H1 (cell line): ENCODE measurements at regions not wholly inside any gene's neighbourhood (a gene's known extent, or its start where the extent isn't known, plus 50 kb on each side); places are given as distances from the start of the nearest gene placed in this dataset.

Source experiments
- CTCF ChIA-PET: fragments of 300-600 bp; sonication (Branson Sonifier 250); formaldehyde crosslinking; loops from one replicate; lab custom pipeline; 2021; ENCODE audit not compliant: partially characterized antibody; lab: Charles Lee
- POLR2A ChIA-PET: fragments of 300-600 bp; sonication (Branson Sonifier 250); formaldehyde crosslinking; loops from one replicate; lab custom pipeline; 2021; ENCODE audit warnings: inconsistent platforms; ENCODE audit not compliant: partially characterized antibody; lab: Charles Lee
- DNase-seq, 2 experiments: peaks; one replicate each; pipeline versions ENCODE4 v3.0.0 to v3.0.0-alpha.2; 2010 to 2022; ENCODE audit warnings: low spot score in 2 of 2, low read depth in 1 of 2, mixed read lengths in 1 of 2
- FAIRE-seq: peaks from 2 replicates; lab custom pipeline; 2011; peaks lifted over from hg19 to GRCh38; lab: Jason Lieb, UNC
- H2AFZ ChIP-seq: 2 replicates; pipeline ENCODE4 v1.8.1; 2012; ENCODE audit warnings: low read length, inconsistent platforms
- H2AK5ac ChIP-seq: 2 replicates; pipeline ENCODE4 v1.6.1; 2013; ENCODE audit warnings: low read depth, low read length
- H2BK120ac ChIP-seq: replicated peaks from 2 replicates; pipeline ENCODE3; 2013; ENCODE audit warnings: low read depth, low read length, inconsistent platforms
- H2BK12ac ChIP-seq: 2 replicates; pipeline ENCODE4 v1.6.1; 2013; ENCODE audit warnings: low read depth, low read length
- H2BK15ac ChIP-seq: 2 replicates; pipeline ENCODE4 v1.6.1; 2013; ENCODE audit warnings: low read length
- H2BK20ac ChIP-seq: 2 replicates; pipeline ENCODE4 v1.6.1; 2013; ENCODE audit warnings: low read length
- H2BK5ac ChIP-seq: 2 replicates; pipeline ENCODE4 v1.6.1; 2013; ENCODE audit warnings: low read depth, low read length
- H3K14ac ChIP-seq: 2 replicates; pipeline ENCODE4 v1.6.1; 2013; ENCODE audit warnings: inconsistent platforms; ENCODE audit not compliant: insufficient read length
- H3K18ac ChIP-seq: 2 replicates; pipeline ENCODE4 v1.6.1; 2013; ENCODE audit warnings: low read length; ENCODE audit errors: extremely low read depth
- H3K23ac ChIP-seq: 2 replicates; pipeline ENCODE4 v1.6.1; 2013; ENCODE audit warnings: inconsistent platforms; ENCODE audit not compliant: insufficient read length
- H3K23me2 ChIP-seq: 2 replicates; pipeline ENCODE4 v1.6.1; 2013; ENCODE audit warnings: low read depth, low read length
- H3K27ac ChIP-seq: 2 replicates; pipeline ENCODE4 v1.6.1; 2011; ENCODE audit warnings: low read depth, low read length, inconsistent platforms
- H3K27me3 ChIP-seq, 4 experiments: replicated peaks in 1 of 4; 1 replicate in 1 of 4; 2 replicates in 3 of 4; pipeline versions ENCODE4 v1.6.1 to v1.8.1; 2011 to 2013; ENCODE audit warnings: low read length in 3 of 4, mild to moderate bottlenecking in 3 of 4, inconsistent platforms in 2 of 4, mixed read lengths in 2 of 4, moderate library complexity in 1 of 4; ENCODE audit not compliant: control insufficient read depth in 3 of 4, insufficient read depth in 3 of 4; ENCODE audit errors: extremely low read depth in 1 of 4
- H3K36me3 ChIP-seq, 4 experiments: 2 replicates each; pipeline versions ENCODE4 v1.6.1 to v1.8.1; 2011 to 2013; ENCODE audit warnings: mild to moderate bottlenecking in 4 of 4, low read length in 3 of 4, moderate library complexity in 2 of 4, control low read depth in 1 of 4, inconsistent platforms in 1 of 4; ENCODE audit not compliant: insufficient read depth in 4 of 4, control insufficient read depth in 2 of 4
- H3K4ac ChIP-seq: replicated peaks from 2 replicates; pipeline ENCODE3; 2013; ENCODE audit warnings: low read length, low read depth, mixed read lengths, inconsistent platforms; ENCODE audit not compliant: insufficient read length
- H3K4me1 ChIP-seq, 4 experiments: replicated peaks in 1 of 4; 1 replicate in 1 of 4; 2 replicates in 3 of 4; pipeline versions ENCODE4 v1.6.1 to v1.8.1; 2011 to 2013; ENCODE audit warnings: low read length in 3 of 4, inconsistent platforms in 2 of 4, mixed read lengths in 1 of 4; ENCODE audit not compliant: insufficient read depth in 4 of 4, control insufficient read depth in 3 of 4
- H3K4me2 ChIP-seq, 2 experiments: 2 replicates each; pipeline versions ENCODE4 v1.6.1 to v1.8.1; 2011 to 2013; ENCODE audit warnings: low read depth in 2 of 2, low read length in 2 of 2, control low read depth in 1 of 2, inconsistent platforms in 1 of 2, mild to moderate bottlenecking in 1 of 2; ENCODE audit not compliant: insufficient read depth in 1 of 2
- H3K4me3 ChIP-seq, 4 experiments: fragments of 200-600, 300-600 bp in 1 of 4; sonication (generic), shearing (Covaris generic), sonication (Bioruptor Twin) in 1 of 4; 2 replicates each; pipeline versions ENCODE4 v1.5.1 to v1.8.1; 2011 to 2016; ENCODE audit warnings: low read length in 4 of 4, low read depth in 3 of 4, control low read depth in 2 of 4, inconsistent platforms in 2 of 4, mild to moderate bottlenecking in 2 of 4, mixed read lengths in 1 of 4, moderate library complexity in 1 of 4; ENCODE audit not compliant: insufficient read depth in 2 of 4; ENCODE audit errors: extremely low read depth in 1 of 4
- H3K56ac ChIP-seq: replicated peaks from 2 replicates; pipeline ENCODE3; 2013; ENCODE audit warnings: low read depth, mild to moderate bottlenecking, mixed read lengths, low read length, inconsistent platforms; ENCODE audit not compliant: insufficient read length
- H3K79me1 ChIP-seq: 2 replicates; pipeline ENCODE4 v1.6.1; 2013; ENCODE audit warnings: low read depth, low read length, control low read depth
- H3K79me2 ChIP-seq, 2 experiments: 2 replicates each; pipeline versions ENCODE4 v1.6.1 to v1.8.1; 2012 to 2013; ENCODE audit warnings: low read length in 2 of 2, mild to moderate bottlenecking in 2 of 2, inconsistent platforms in 1 of 2; ENCODE audit not compliant: insufficient read depth in 2 of 2, control insufficient read depth in 1 of 2
- H3K9ac ChIP-seq, 4 experiments: replicated peaks in 1 of 4; 1 replicate in 1 of 4; 2 replicates in 3 of 4; pipeline versions ENCODE4 v1.6.1 to v1.8.1; 2011 to 2013; ENCODE audit warnings: low read depth in 3 of 4, low read length in 3 of 4, control low read depth in 2 of 4, mild to moderate bottlenecking in 2 of 4, moderate library complexity in 2 of 4, inconsistent platforms in 1 of 4; ENCODE audit errors: extremely low read depth in 1 of 4
- H3K9me3 ChIP-seq, 2 experiments: 2 replicates each; pipeline versions ENCODE4 v1.6.1 to v1.8.1; 2012 to 2013; ENCODE audit warnings: mild to moderate bottlenecking in 2 of 2, moderate library complexity in 2 of 2, control low read depth in 1 of 2, inconsistent platforms in 1 of 2, low read depth in 1 of 2, low read length in 1 of 2, mixed read lengths in 1 of 2; ENCODE audit not compliant: insufficient read depth in 2 of 2
- H4K20me1 ChIP-seq, 2 experiments: replicated peaks in 1 of 2; 2 replicates each; pipeline versions ENCODE3 to v1.8.1; 2011 to 2013; ENCODE audit warnings: inconsistent platforms in 2 of 2, low read length in 2 of 2, mild to moderate bottlenecking in 1 of 2; ENCODE audit not compliant: insufficient read depth in 2 of 2, control insufficient read depth in 1 of 2
- H4K5ac ChIP-seq: 2 replicates; pipeline ENCODE4 v1.6.1; 2013; ENCODE audit warnings: low read length, low read depth, mixed read lengths, inconsistent platforms; ENCODE audit not compliant: insufficient read length
- H4K8ac ChIP-seq: 2 replicates; pipeline ENCODE4 v1.8.0; 2013; ENCODE audit warnings: mild to moderate bottlenecking, moderate library complexity, low read length, inconsistent platforms; ENCODE audit not compliant: insufficient read depth; ENCODE audit errors: extremely low read depth
- H4K91ac ChIP-seq: replicated peaks from 2 replicates; pipeline ENCODE3; 2013; ENCODE audit warnings: low read length, mixed read lengths, inconsistent platforms; ENCODE audit not compliant: insufficient read length
- BACH1 ChIP-seq: IDR thresholded peaks from 2 replicates; pipeline ENCODE4 v1.6.1; 2012; ENCODE audit warnings: low read length, improper control_type of control experiment
- BCL11A ChIP-seq, 2 experiments: IDR thresholded peaks; one replicate each; pipeline ENCODE4 v1.6.1; 2011; ENCODE audit warnings: low read depth in 2 of 2, low read length in 2 of 2, mild to moderate bottlenecking in 2 of 2
- MAFK ChIP-seq: IDR thresholded peaks from 2 replicates; pipeline ENCODE4 v1.6.1; 2012; ENCODE audit warnings: low read depth, mild to moderate bottlenecking, improper control_type of control experiment, low read length
- POLR2AphosphoS5 ChIP-seq: IDR thresholded peaks from 2 replicates; pipeline ENCODE4 v1.6.1; 2011; ENCODE audit warnings: low read depth, low read length
- SIRT6 ChIP-seq: IDR thresholded peaks from one replicate; pipeline ENCODE4 v1.7.1; 2012; ENCODE audit warnings: low read length, inconsistent platforms
- TEAD4 ChIP-seq: IDR thresholded peaks from 2 replicates; pipeline ENCODE4 v1.6.1; 2012; ENCODE audit warnings: low read depth, low read length, inconsistent platforms, mixed read lengths
- ZNF274 ChIP-seq: IDR thresholded peaks from 2 replicates; pipeline ENCODE4 v1.7.0; 2012; ENCODE audit warnings: low read length, borderline replicate concordance; ENCODE audit errors: extremely low read depth
- WGBS, 2 experiments: shearing (Covaris generic) in 1 of 2; methylation state at CpG; one replicate each; pipeline versions ENCODE4 v1.1.6 to v1.1.7; 2013 to 2015; ENCODE audit warnings: low lambda C conversion rate in 2 of 2, mixed read lengths in 2 of 2, inconsistent platforms in 1 of 2, low coverage in 1 of 2, missing lambda C conversion rate in 1 of 2; ENCODE audit not compliant: insufficient replicate concordance in 2 of 2, insufficient coverage in 1 of 2, insufficient read length in 1 of 2; ENCODE audit errors: extremely low coverage in 1 of 2, missing lambda C conversion rate in 1 of 2; 5-methylcytosine and 5-hydroxymethylcytosine counted together

DNA sequence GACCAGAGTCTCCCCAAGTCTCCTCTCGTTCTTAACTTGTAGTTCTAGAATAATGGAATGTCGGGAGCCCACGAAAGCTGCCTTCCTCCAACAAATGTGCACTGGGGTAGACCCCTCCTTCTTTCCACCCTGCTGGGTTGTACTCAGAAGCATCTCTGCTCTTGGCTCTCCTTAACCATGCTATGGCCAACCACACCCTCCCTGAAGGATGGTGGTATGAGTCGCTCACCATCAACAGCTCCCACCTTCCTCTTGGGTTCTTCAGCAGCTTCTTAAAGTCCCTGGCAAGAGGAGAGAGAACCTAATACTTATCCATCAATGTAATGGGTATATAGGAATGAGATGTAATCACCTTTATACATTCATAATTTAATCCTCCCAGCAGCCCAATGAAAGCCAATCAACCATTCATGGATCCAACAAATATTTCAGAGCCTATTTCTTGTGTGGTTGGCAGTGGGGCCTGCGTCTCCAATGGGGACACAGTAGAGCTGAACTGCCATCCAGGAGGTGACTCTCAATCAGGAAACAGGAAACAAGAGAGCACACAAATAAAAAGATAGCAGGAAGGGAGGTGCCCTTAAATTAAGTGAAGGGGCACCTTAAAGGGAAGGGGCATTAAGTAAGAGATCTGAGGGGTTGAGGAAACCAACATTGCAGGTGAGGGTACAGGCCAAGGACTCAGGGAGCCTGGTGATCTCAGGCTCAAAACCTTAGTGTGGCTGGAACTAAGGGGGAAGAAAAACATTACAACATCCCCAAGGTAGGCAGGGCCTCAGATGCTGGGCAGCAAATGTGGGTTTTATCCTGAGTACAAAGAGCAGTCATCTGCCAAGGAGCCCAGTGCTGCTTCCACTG lies 64.4 kb upstream of the ETS2 start:
- Histone ChIP-seq H4K91ac (no peak overlapping the region), H2AFZ (no peak overlapping the region), H3K4ac (no peak overlapping the region), H2BK12ac (no peak overlapping the region), H3K9me3 (no peaks in the 10 kb centered on the region), H4K5ac (no peak overlapping the region), H3K14ac (no peak overlapping the region), H2BK15ac (no peak overlapping the region), H3K79me1 (no peaks in the 10 kb centered on the region), H4K20me1 (no peaks in the 10 kb centered on the region), H3K79me2 (no peaks in the 10 kb centered on the region), H3K23me2 (no peaks in the 10 kb centered on the region), H2BK5ac (no peak overlapping the region), H3K4me3 (no peak overlapping the region), H3K27me3 (no peaks in the 10 kb centered on the region), H3K27ac (no peak overlapping the region), H3K9ac (no peak overlapping the region), H3K36me3 (no peaks in the 10 kb centered on the region), H4K8ac (no peak overlapping the region), H3K4me2 (no peak overlapping the region), H3K4me1 (no peaks in the 10 kb centered on the region), H2AK5ac (no peak overlapping the region), H3K23ac (no peak overlapping the region), H3K56ac (no peak overlapping the region), H3K18ac (no peak overlapping the region), H2BK120ac (no peak overlapping the region), H2BK20ac (no peak overlapping the region)
- TF ChIP-seq BACH1 (no peak), BCL11A (IDR thresholded peaks at IDR 0.05; ENCODE audit: low read depth in 2 of 2, low read length in 2 of 2) (no peak), SIRT6 (no peak), POLR2AphosphoS5 (no peak), ZNF274 (no peak), TEAD4 (no peak), MAFK (no peak)
- 83% methylated on average over 5 of the region's 5 CpGs; no CpG with 5 or more reads in 1 of the 2 experiments for WGBS, 2 experiments
- DNase-seq (no peak), FAIRE-seq (no peak)
- POLR2A ChIA-PET = interaction anchor here (1.0 kb wide), 1 partner anchor 67 kb away, joined by 3 read pairs; no protein-coding TSS in a partner anchor
- CTCF ChIA-PET = interaction anchor here (0.7 to 1.0 kb wide), 2 partner anchors 9 to 42 kb away, joined by 3 read pairs; no protein-coding TSS in a partner anchor
